Dermis blood vessel endothelial cell (primary cell): ENCODE measurements at regions not wholly inside any gene's neighbourhood (a gene's known extent, or its start where the extent isn't known, plus 50 kb on each side); places are given as distances from the start of the nearest gene placed in this dataset.

ENCODE experiments used
- DNase-seq: peaks from one replicate; pipeline ENCODE4 v3.0.0; 2010

GRCh38 chr15:61681038-61681418 lies 379.2 kb downstream of the VPS13C start:
- no peak for DNase-seq

GRCh38 chr15:61680260-61681037 lies 379.8 kb downstream of the VPS13C start:
- DNase-seq, result no peak

- DNase-seq, result no peak
These were observed 388.5 kb downstream of the VPS13C start for GRCh38 chr15:61671736-61672135.

GRCh38 chr15:61668444-61668843 lies 391.8 kb downstream of the VPS13C start:
- no peak for DNase-seq

GRCh38 chr15:61661791-61662190 lies 398.5 kb downstream of the VPS13C start:
- no peak for DNase-seq

- no peak for DNase-seq
These were observed 399.7 kb downstream of the VPS13C start for GRCh38 chr15:61660579-61660978.

- no peak for DNase-seq
These were observed 400.6 kb downstream of the VPS13C start for GRCh38 chr15:61659566-61660190.

GRCh38 chr15:61657461-61657860 lies 402.8 kb downstream of the VPS13C start:
- no peak for DNase-seq

- DNase-seq, result no peak
These were observed 403.9 kb downstream of the VPS13C start for GRCh38 chr15:61656391-61656790.

GRCh38 chr15:61655881-61656280 lies 404.4 kb downstream of the VPS13C start:
- no peak for DNase-seq

GRCh38 chr15:61654918-61655317 lies 405.3 kb downstream of the VPS13C start:
- no peak for DNase-seq

GRCh38 chr15:61654002-61654740 lies 406.1 kb downstream of the VPS13C start:
- no peak for DNase-seq

GRCh38 chr15:61653110-61653509 lies 407.1 kb downstream of the VPS13C start:
- no peak for DNase-seq

GRCh38 chr15:61651267-61651666 lies 409.0 kb downstream of the VPS13C start:
- DNase-seq, result no peak

GRCh38 chr15:61649046-61649445 lies 411.2 kb downstream of the VPS13C start:
- no peak for DNase-seq

- DNase-seq, result peak; percentile 8
These were observed 415.4 kb upstream of the RORA start for GRCh38 chr15:61644550-61644949.

GRCh38 chr15:61641645-61642044 lies 412.5 kb upstream of the RORA start:
- no peak for DNase-seq

- no peak for DNase-seq
These were observed 411.7 kb upstream of the RORA start for GRCh38 chr15:61640756-61641155.

GRCh38 chr15:61639491-61639890 lies 410.4 kb upstream of the RORA start:
- DNase-seq, result no peak

- no peak for DNase-seq
These were observed 405.7 kb upstream of the RORA start for GRCh38 chr15:61634837-61635236.

GRCh38 chr15:61633951-61634350 lies 404.8 kb upstream of the RORA start:
- DNase-seq, result no peak

GRCh38 chr15:61629269-61629668 lies 400.2 kb upstream of the RORA start:
- no peak for DNase-seq

GRCh38 chr15:61624950-61625349 lies 395.8 kb upstream of the RORA start:
- no peak for DNase-seq

- no peak for DNase-seq
These were observed 394.6 kb upstream of the RORA start for GRCh38 chr15:61623746-61624145.
